ENCODE measurements at regions not wholly inside any gene's neighbourhood (a gene's known extent, or its start where the extent isn't known, plus 50 kb on each side); places are given as distances from the start of the nearest gene placed in this dataset.

DNA sequence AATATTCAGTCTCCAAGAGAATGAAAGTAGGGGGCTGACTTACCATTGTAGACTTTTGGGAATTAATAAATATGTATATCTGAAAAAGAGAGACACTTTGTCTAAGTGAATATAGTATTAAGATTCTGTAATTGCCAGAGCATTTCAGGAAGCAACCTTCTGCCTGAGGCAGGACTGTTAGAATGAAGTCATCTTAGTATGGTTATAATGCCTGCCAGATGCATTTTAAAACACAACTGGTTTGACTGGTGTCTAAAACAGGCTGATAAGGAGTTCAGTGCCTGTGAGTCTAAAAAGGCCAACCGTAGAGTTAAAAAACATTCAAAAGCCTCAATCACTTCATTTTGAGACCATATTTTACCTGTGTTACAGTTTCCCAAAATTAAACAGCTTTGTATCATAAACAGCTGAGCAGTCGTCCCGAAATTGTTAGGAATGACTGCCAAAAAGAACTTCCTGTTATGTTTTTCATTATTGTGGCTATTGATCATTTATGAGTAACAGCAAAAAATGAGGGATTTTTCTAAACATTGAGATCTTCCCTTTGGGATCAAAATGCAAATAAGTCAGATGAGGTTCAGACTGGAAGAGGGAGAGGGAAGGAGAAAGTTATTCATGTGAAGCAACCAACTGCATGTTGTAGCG, 443.9 kb downstream of the PID1 start:
- peaks cover 10 to 38% of the 10 kb centered on the region in 2 donors for H3K9me3 ChIP-seq (replicated peaks in 1 of 2; ENCODE audit: control insufficient read depth in 1 of 2, insufficient read depth in 1 of 2, low read length in 2 of 2)
- H3K27ac Mint-ChIP-seq: no peak overlapping the region
- H3K4me2 ChIP-seq (replicated peaks; ENCODE audit: extremely low read depth, low read length, poor library complexity, severe bottlenecking): no peak overlapping the region
- H3K27me3 Mint-ChIP-seq (ENCODE audit: low read depth in 3 of 3): no peaks in the 10 kb centered on the region
- no peak overlapping the region for H2AFZ ChIP-seq (ENCODE audit: insufficient read depth, low read depth, low read length, poor library complexity, severe bottlenecking)
- intact Hi-C loops (cut with micrococcal nuclease): no loop called here
- no peak overlapping the region for H3K9ac ChIP-seq (ENCODE audit: insufficient read depth, low read length, poor library complexity, severe bottlenecking)
- TF ChIP-seq, protein P1, sequence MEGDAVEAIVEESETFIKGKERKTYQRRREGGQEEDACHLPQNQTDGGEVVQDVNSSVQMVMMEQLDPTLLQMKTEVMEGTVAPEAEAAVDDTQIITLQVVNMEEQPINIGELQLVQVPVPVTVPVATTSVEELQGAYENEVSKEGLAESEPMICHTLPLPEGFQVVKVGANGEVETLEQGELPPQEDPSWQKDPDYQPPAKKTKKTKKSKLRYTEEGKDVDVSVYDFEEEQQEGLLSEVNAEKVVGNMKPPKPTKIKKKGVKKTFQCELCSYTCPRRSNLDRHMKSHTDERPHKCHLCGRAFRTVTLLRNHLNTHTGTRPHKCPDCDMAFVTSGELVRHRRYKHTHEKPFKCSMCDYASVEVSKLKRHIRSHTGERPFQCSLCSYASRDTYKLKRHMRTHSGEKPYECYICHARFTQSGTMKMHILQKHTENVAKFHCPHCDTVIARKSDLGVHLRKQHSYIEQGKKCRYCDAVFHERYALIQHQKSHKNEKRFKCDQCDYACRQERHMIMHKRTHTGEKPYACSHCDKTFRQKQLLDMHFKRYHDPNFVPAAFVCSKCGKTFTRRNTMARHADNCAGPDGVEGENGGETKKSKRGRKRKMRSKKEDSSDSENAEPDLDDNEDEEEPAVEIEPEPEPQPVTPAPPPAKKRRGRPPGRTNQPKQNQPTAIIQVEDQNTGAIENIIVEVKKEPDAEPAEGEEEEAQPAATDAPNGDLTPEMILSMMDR (IDR thresholded peaks at IDR 0.05): no peak
- no peaks in the 10 kb centered on the region for H3K36me3 ChIP-seq (replicated peaks in 1 of 2; ENCODE audit: control insufficient read depth in 1 of 2, insufficient read depth in 2 of 2, low read length in 2 of 2)
- H3K4me1 ChIP-seq (ENCODE audit: control insufficient read depth in 1 of 2, insufficient read depth in 2 of 2, low read length in 2 of 2): no peaks in the 10 kb centered on the region
- no peak overlapping the region for H3K4me3 Mint-ChIP-seq
- H3K27ac ChIP-seq (ENCODE audit: low read depth in 1 of 2, low read length in 2 of 2): no peak overlapping the region
- DNase-seq: no peak
- H4K20me1 ChIP-seq (ENCODE audit: insufficient read depth, low read length): no peaks in the 10 kb centered on the region
- H3K4me1 Mint-ChIP-seq: no peaks in the 10 kb centered on the region
- no peaks in the 10 kb centered on the region for H3K79me2 ChIP-seq (ENCODE audit: insufficient read depth, low read length)
- H3K9me3 Mint-ChIP-seq: peaks cover 8 to 22% (median 13%) of the 10 kb centered on the region in 7 donors
- H3K4me3 ChIP-seq (replicated peaks in 1 of 3; ENCODE audit: low read depth in 2 of 3, low read length in 3 of 3): no peak overlapping the region
- no peaks in the 10 kb centered on the region for H3K36me3 Mint-ChIP-seq
- no peaks in the 10 kb centered on the region for H3K27me3 ChIP-seq (ENCODE audit: control insufficient read depth in 2 of 2, insufficient read depth in 2 of 2, low read length in 2 of 2)
- WGBS (ENCODE audit: insufficient coverage): 80% methylated on average over 1 of the region's 4 CpGs

DNA sequence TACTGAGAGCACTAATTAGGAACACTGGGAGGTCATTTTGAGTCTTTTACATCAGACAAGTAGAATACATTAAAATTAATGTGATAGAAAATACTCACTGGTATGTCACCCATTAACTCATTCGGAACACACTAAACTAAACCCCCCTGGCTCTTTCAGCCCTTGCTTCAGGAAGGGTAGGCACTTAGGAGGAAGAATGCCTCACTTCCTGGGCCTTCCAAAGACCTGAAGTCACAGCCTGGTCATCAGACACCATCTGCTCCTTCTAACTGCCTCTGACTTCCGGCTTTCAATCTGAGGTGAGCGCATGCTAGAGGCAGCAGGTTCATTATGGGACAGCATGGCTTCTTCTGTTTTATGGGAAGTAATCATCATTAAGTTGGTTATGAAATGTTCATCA, 451.4 kb downstream of the PID1 start:
- no peaks in the 10 kb centered on the region for H3K36me3 ChIP-seq (replicated peaks in 1 of 2; ENCODE audit: control insufficient read depth in 1 of 2, insufficient read depth in 2 of 2, low read length in 2 of 2)
- no peaks in the 10 kb centered on the region for H3K4me1 ChIP-seq (ENCODE audit: control insufficient read depth in 1 of 2, insufficient read depth in 2 of 2, low read length in 2 of 2)
- H3K9me3 Mint-ChIP-seq: peaks cover 0 to 13% (median 6%) of the 10 kb centered on the region in 7 donors
- no peak overlapping the region for H3K4me3 ChIP-seq (replicated peaks in 1 of 3; ENCODE audit: low read depth in 2 of 3, low read length in 3 of 3)
- H3K36me3 Mint-ChIP-seq: no peaks in the 10 kb centered on the region
- peaks cover 17 to 22% of the 10 kb centered on the region in 2 donors for H3K9me3 ChIP-seq (replicated peaks in 1 of 2; ENCODE audit: control insufficient read depth in 1 of 2, insufficient read depth in 1 of 2, low read length in 2 of 2)
- intact Hi-C loops (cut with micrococcal nuclease): no loop called here
- no peak overlapping the region for H3K4me2 ChIP-seq (replicated peaks; ENCODE audit: extremely low read depth, low read length, poor library complexity, severe bottlenecking)
- no peaks in the 10 kb centered on the region for H3K4me1 Mint-ChIP-seq
- no peak overlapping the region for H2AFZ ChIP-seq (ENCODE audit: insufficient read depth, low read depth, low read length, poor library complexity, severe bottlenecking)
- no peak overlapping the region for H3K27ac Mint-ChIP-seq
- H3K27me3 ChIP-seq (ENCODE audit: control insufficient read depth in 2 of 2, insufficient read depth in 2 of 2, low read length in 2 of 2): no peaks in the 10 kb centered on the region
- no peak overlapping the region for H3K4me3 Mint-ChIP-seq
- DNase-seq: no peak
- TF ChIP-seq, protein P1 (IDR thresholded peaks at IDR 0.05): no peak
- H3K9ac ChIP-seq (ENCODE audit: insufficient read depth, low read length, poor library complexity, severe bottlenecking): no peak overlapping the region
- H4K20me1 ChIP-seq (ENCODE audit: insufficient read depth, low read length): no peaks in the 10 kb centered on the region
- H3K27me3 Mint-ChIP-seq (ENCODE audit: low read depth in 3 of 3): no peaks in the 10 kb centered on the region
- H3K27ac ChIP-seq (ENCODE audit: low read depth in 1 of 2, low read length in 2 of 2): no peak overlapping the region
- no peaks in the 10 kb centered on the region for H3K79me2 ChIP-seq (ENCODE audit: insufficient read depth, low read length)
- no CpG with 5 or more reads among the region's 3 CpGs for WGBS (ENCODE audit: insufficient coverage)

Measured in CD14-positive monocyte (primary cell).